Mesendoderm (in vitro differentiated cells): ENCODE measurements at regions not wholly inside any gene's neighbourhood (a gene's known extent, or its start where the extent isn't known, plus 50 kb on each side); places are given as distances from the start of the nearest gene placed in this dataset.

Source experiments
- DNase-seq: peaks from one replicate; pipeline ENCODE4 v3.0.0; 2013
- H2AK5ac ChIP-seq: 2 replicates; pipeline ENCODE4 v1.6.1; 2013; ENCODE audit warnings: low read length, inconsistent platforms
- H2BK120ac ChIP-seq: 2 replicates; pipeline ENCODE4 v1.6.1; 2013; ENCODE audit warnings: low read depth, mild to moderate bottlenecking, low read length, moderate library complexity, mixed read lengths
- H2BK15ac ChIP-seq: replicated peaks from 2 replicates; pipeline ENCODE4 v1.6.1; 2013; ENCODE audit warnings: low read depth, mild to moderate bottlenecking, moderate library complexity
- H2BK5ac ChIP-seq: 2 replicates; pipeline ENCODE4 v1.6.1; 2013; ENCODE audit warnings: low read length, inconsistent platforms
- H3K18ac ChIP-seq: 2 replicates; pipeline ENCODE4 v1.6.1; 2013; ENCODE audit warnings: mild to moderate bottlenecking, low read length, mixed read lengths
- H3K23ac ChIP-seq: one replicate; pipeline ENCODE4 v1.6.1; 2013; ENCODE audit warnings: low read length
- H3K27ac ChIP-seq: 2 replicates; pipeline ENCODE4 v1.5.1; 2013; ENCODE audit warnings: low read depth, mild to moderate bottlenecking, inconsistent platforms, low read length, moderate library complexity
- H3K27me3 ChIP-seq: 2 replicates; pipeline ENCODE4 v1.6.1; 2013; ENCODE audit warnings: low read length, control low read depth, mild to moderate bottlenecking, inconsistent platforms; ENCODE audit not compliant: insufficient read depth, poor library complexity
- H3K36me3 ChIP-seq: 2 replicates; pipeline ENCODE4 v1.6.1; 2013; ENCODE audit warnings: low read length, inconsistent platforms; ENCODE audit not compliant: control insufficient read depth, insufficient read depth
- H3K4ac ChIP-seq: one replicate; pipeline ENCODE4 v1.6.1; 2013; ENCODE audit warnings: low read depth, mild to moderate bottlenecking, low read length, moderate library complexity
- H3K4me1 ChIP-seq: 2 replicates; pipeline ENCODE4 v1.6.1; 2013; ENCODE audit warnings: low read depth, low read length, inconsistent platforms; ENCODE audit not compliant: control insufficient read depth
- H3K4me2 ChIP-seq: 2 replicates; pipeline ENCODE4 v1.6.1; 2013; ENCODE audit warnings: low read length
- H3K4me3 ChIP-seq: 2 replicates; pipeline ENCODE4 v1.5.1; 2013; ENCODE audit warnings: mild to moderate bottlenecking, low read length
- H3K56ac ChIP-seq: one replicate; pipeline ENCODE4 v1.6.1; 2013; ENCODE audit warnings: low read length
- H3K79me1 ChIP-seq: 2 replicates; pipeline ENCODE4 v1.6.1; 2013; ENCODE audit warnings: low read length, inconsistent platforms
- H3K79me2 ChIP-seq: 2 replicates; pipeline ENCODE4 v1.6.1; 2013; ENCODE audit warnings: mild to moderate bottlenecking, low read length; ENCODE audit not compliant: control insufficient read depth, insufficient read depth
- H3K9ac ChIP-seq: 2 replicates; pipeline ENCODE4 v1.6.1; 2013; ENCODE audit warnings: low read length, inconsistent platforms
- H4K5ac ChIP-seq: one replicate; pipeline ENCODE4 v1.6.1; 2013; ENCODE audit warnings: low read length
- H4K8ac ChIP-seq: one replicate; pipeline ENCODE4 v1.6.1; 2013; ENCODE audit warnings: low read depth, mild to moderate bottlenecking, control low read depth, low read length, moderate library complexity
- WGBS: extraction: QIAGEN DNeasy Blood & Tissue Kit; methylation state at CpG from one replicate; pipeline ENCODE4 v1.1.7; 2013; ENCODE audit warnings: low lambda C conversion rate, missing lambda C conversion rate; ENCODE audit not compliant: insufficient coverage; ENCODE audit errors: extremely low coverage; 5-methylcytosine and 5-hydroxymethylcytosine counted together

GRCh38 chr17:34710226-34710625 lies 130.8 kb downstream of the TMEM132E start:
- no peak for DNase-seq
- Histone ChIP-seq H2BK120ac (no peak overlapping the region), H3K23ac (no peak overlapping the region), H3K27ac (no peak overlapping the region), H2BK5ac (no peak overlapping the region), H3K9ac (no peak overlapping the region), H4K5ac (no peak overlapping the region), H3K4ac (no peak overlapping the region), H3K4me2 (no peak overlapping the region), H3K18ac (no peak overlapping the region), H2AK5ac (no peak overlapping the region), H2BK15ac (no peak overlapping the region), H3K56ac (no peak overlapping the region), H3K79me1 (no peaks in the 10 kb centered on the region), H3K4me1 (no peaks in the 10 kb centered on the region), H3K4me3 (no peak overlapping the region), H4K8ac (no peak overlapping the region), H3K27me3 (no peaks in the 10 kb centered on the region), H3K36me3 (no peaks in the 10 kb centered on the region), H3K79me2 (no peaks in the 10 kb centered on the region)
- WGBS: no CpG with 5 or more reads among the region's 3 CpGs

- WGBS: no CpG with 5 or more reads among the region's 8 CpGs
- Histone ChIP-seq H3K79me1 (no peaks in the 10 kb centered on the region), H4K5ac (no peak overlapping the region), H3K18ac (no peak overlapping the region), H3K4me2 (no peak overlapping the region), H2BK15ac (no peak overlapping the region), H3K36me3 (no peaks in the 10 kb centered on the region), H4K8ac (no peak overlapping the region), H2BK5ac (no peak overlapping the region), H3K56ac (no peak overlapping the region), H3K23ac (no peak overlapping the region), H2BK120ac (no peak overlapping the region), H3K9ac (no peak overlapping the region), H3K79me2 (no peaks in the 10 kb centered on the region), H3K4me3 (no peak overlapping the region), H2AK5ac (no peak overlapping the region), H3K4me1 (no peaks in the 10 kb centered on the region), H3K27ac (no peak overlapping the region), H3K27me3 (no peaks in the 10 kb centered on the region), H3K4ac (no peak overlapping the region)
- DNase-seq: no peak
These were observed 129.9 kb downstream of the TMEM132E start for GRCh38 chr17:34709158-34709754.

GRCh38 chr17:34706029-34706428 lies 126.6 kb downstream of the TMEM132E start:
- no peak overlapping the region for H4K8ac ChIP-seq
- no peak overlapping the region for H3K9ac ChIP-seq
- DNase-seq: peak; percentile 37
- H3K79me2 ChIP-seq: no peaks in the 10 kb centered on the region
- no peak overlapping the region for H3K27ac ChIP-seq
- H3K4ac ChIP-seq: no peak overlapping the region
- no peak overlapping the region for H4K5ac ChIP-seq
- no peaks in the 10 kb centered on the region for H3K4me1 ChIP-seq
- H2AK5ac ChIP-seq: no peak overlapping the region
- no peaks in the 10 kb centered on the region for H3K79me1 ChIP-seq
- no peak overlapping the region for H2BK15ac ChIP-seq
- H3K56ac ChIP-seq: no peak overlapping the region
- H3K36me3 ChIP-seq: no peaks in the 10 kb centered on the region
- no peak overlapping the region for H2BK5ac ChIP-seq
- no peak overlapping the region for H3K23ac ChIP-seq
- no peaks in the 10 kb centered on the region for H3K27me3 ChIP-seq
- no CpG with 5 or more reads among the region's 4 CpGs for WGBS
- H3K18ac ChIP-seq: no peak overlapping the region
- H3K4me3 ChIP-seq: no peak overlapping the region
- H3K4me2 ChIP-seq: no peak overlapping the region
- H2BK120ac ChIP-seq: no peak overlapping the region

GRCh38 chr17:34703533-34703932 lies 124.2 kb downstream of the TMEM132E start:
- Histone ChIP-seq H3K36me3 (no peaks in the 10 kb centered on the region), H3K4me2 (no peak overlapping the region), H2BK120ac (no peak overlapping the region), H2BK15ac (no peak overlapping the region), H3K79me2 (no peaks in the 10 kb centered on the region), H3K27ac (no peak overlapping the region), H3K27me3 (no peaks in the 10 kb centered on the region), H2BK5ac (no peak overlapping the region), H3K9ac (no peak overlapping the region), H2AK5ac (no peak overlapping the region), H3K79me1 (no peaks in the 10 kb centered on the region), H3K4me1 (no peaks in the 10 kb centered on the region), H3K56ac (no peak overlapping the region), H3K18ac (no peak overlapping the region), H4K5ac (no peak overlapping the region), H4K8ac (no peak overlapping the region), H3K4ac (no peak overlapping the region), H3K4me3 (no peak overlapping the region), H3K23ac (no peak overlapping the region)
- WGBS: no CpG with 5 or more reads among the region's 3 CpGs
- peak; percentile 76 for DNase-seq

GRCh38 chr17:34699181-34699580 lies 119.8 kb downstream of the TMEM132E start:
- DNase-seq: no peak
- Histone ChIP-seq H4K8ac (no peak overlapping the region), H3K27ac (no peak overlapping the region), H4K5ac (no peak overlapping the region), H3K4me1 (no peaks in the 10 kb centered on the region), H3K9ac (no peak overlapping the region), H3K4ac (no peak overlapping the region), H2BK5ac (no peak overlapping the region), H3K23ac (no peak overlapping the region), H3K36me3 (no peaks in the 10 kb centered on the region), H2BK120ac (no peak overlapping the region), H3K79me2 (no peaks in the 10 kb centered on the region), H3K18ac (no peak overlapping the region), H2AK5ac (no peak overlapping the region), H3K4me3 (no peak overlapping the region), H3K56ac (no peak overlapping the region), H3K27me3 (no peaks in the 10 kb centered on the region), H3K4me2 (no peak overlapping the region), H2BK15ac (no peak overlapping the region), H3K79me1 (no peaks in the 10 kb centered on the region)
- no CpG with 5 or more reads among the region's 4 CpGs for WGBS

- no peaks in the 10 kb centered on the region for H3K79me1 ChIP-seq
These were observed 113.5 kb downstream of the TMEM132E start for GRCh38 chr17:34692920-34693319.

More at GRCh38 chr17:34692920-34693319, 113.5 kb downstream of the TMEM132E start:
- no peak overlapping the region for H3K23ac ChIP-seq
- no CpG with 5 or more reads among the region's 1 CpG for WGBS
- H3K9ac ChIP-seq: no peak overlapping the region
- no peak overlapping the region for H4K8ac ChIP-seq
- no peaks in the 10 kb centered on the region for H3K36me3 ChIP-seq
- H3K56ac ChIP-seq: no peak overlapping the region
- no peaks in the 10 kb centered on the region for H3K27me3 ChIP-seq
- H2BK120ac ChIP-seq: no peak overlapping the region
- H3K4me2 ChIP-seq: no peak overlapping the region
- H4K5ac ChIP-seq: no peak overlapping the region
- H3K27ac ChIP-seq: no peak overlapping the region
- H3K4me1 ChIP-seq: no peaks in the 10 kb centered on the region
- H2BK15ac ChIP-seq: no peak overlapping the region
- no peak overlapping the region for H2BK5ac ChIP-seq
- H2AK5ac ChIP-seq: no peak overlapping the region
- no peak overlapping the region for H3K18ac ChIP-seq
- no peak overlapping the region for H3K4ac ChIP-seq
- no peak for DNase-seq
- H3K79me2 ChIP-seq: no peaks in the 10 kb centered on the region
- H3K4me3 ChIP-seq: no peak overlapping the region
